ENCODE measurements at regions not wholly inside any gene's neighbourhood (a gene's known extent, or its start where the extent isn't known, plus 50 kb on each side); places are given as distances from the start of the nearest gene placed in this dataset.

- TF ChIP-seq POLR2A (IDR thresholded peaks at IDR 0.05; ENCODE audit: low read depth, low read length), result no peak
- no peak for TF ChIP-seq TAF1 (IDR thresholded peaks at IDR 0.05; ENCODE audit: low read depth, low read length)
- no peak for TF ChIP-seq SPI1 (IDR thresholded peaks at IDR 0.05; ENCODE audit: low read depth, low read length)
- no peak for TF ChIP-seq PAX5 (IDR thresholded peaks at IDR 0.05; ENCODE audit: insufficient read depth, low read length, severe bottlenecking)
Measured at GRCh38 chr4:20580907-20581306, 119.4 kb upstream of the PACRGL start.

All from GM12891 (cell line).